Osteoblast (primary cell): ENCODE measurements at regions not wholly inside any gene's neighbourhood (a gene's known extent, or its start where the extent isn't known, plus 50 kb on each side); places are given as distances from the start of the nearest gene placed in this dataset.

ENCODE experiments used
- DNase-seq: peaks from one replicate; pipeline ENCODE4 v3.0.0; 2011; ENCODE audit warnings: low spot score, mixed read lengths; ENCODE audit not compliant: insufficient read length; ENCODE audit errors: missing footprints
- H2AFZ ChIP-seq: 2 replicates; pipeline ENCODE4 v1.6.0; 2011; ENCODE audit warnings: mild to moderate bottlenecking, low read length
- H3K27ac ChIP-seq: 2 replicates; pipeline ENCODE4 v1.5.1; 2011; ENCODE audit warnings: mild to moderate bottlenecking, low read depth, low read length, moderate library complexity
- H3K27me3 ChIP-seq: 2 replicates; pipeline ENCODE4 v1.6.0; 2012; ENCODE audit warnings: mild to moderate bottlenecking, control low read depth, inconsistent platforms, low read length, moderate library complexity; ENCODE audit not compliant: insufficient read depth
- H3K36me3 ChIP-seq: 2 replicates; pipeline ENCODE4 v1.5.1; 2011; ENCODE audit warnings: mild to moderate bottlenecking, low read length, control low read depth, moderate library complexity; ENCODE audit not compliant: insufficient read depth
- H3K4me1 ChIP-seq: 2 replicates; pipeline ENCODE4 v1.5.1; 2011; ENCODE audit warnings: mild to moderate bottlenecking, low read length, control low read depth, moderate library complexity; ENCODE audit not compliant: insufficient read depth
- H3K4me2 ChIP-seq: 2 replicates; pipeline ENCODE4 v1.6.0; 2011; ENCODE audit warnings: mild to moderate bottlenecking, low read length; ENCODE audit not compliant: insufficient read depth
- H3K4me3 ChIP-seq: fragments of 200-600 bp; sonication (generic); 3 replicates; pipeline ENCODE4 v1.5.1; 2012; ENCODE audit warnings: mild to moderate bottlenecking, low read length, inconsistent platforms; ENCODE audit not compliant: insufficient read depth
- H3K79me2 ChIP-seq: 2 replicates; pipeline ENCODE4 v1.6.0; 2012; ENCODE audit warnings: mild to moderate bottlenecking, low read length, control low read depth, inconsistent platforms; ENCODE audit not compliant: insufficient read depth
- H3K9me3 ChIP-seq: 2 replicates; pipeline ENCODE4 v1.5.1; 2011; ENCODE audit warnings: low read depth, low read length, control low read depth
- H4K20me1 ChIP-seq: 2 replicates; pipeline ENCODE4 v1.6.0; 2012; ENCODE audit warnings: mild to moderate bottlenecking, low read length, control low read depth; ENCODE audit not compliant: insufficient read depth
- TF ChIP-seq, protein P1 (sequence below): IDR thresholded peaks from 2 replicates; pipeline ENCODE4 v1.5.1; 2011; ENCODE audit warnings: mild to moderate bottlenecking, low read depth, low read length, moderate library complexity; ENCODE audit errors: extremely low read depth

DNA sequence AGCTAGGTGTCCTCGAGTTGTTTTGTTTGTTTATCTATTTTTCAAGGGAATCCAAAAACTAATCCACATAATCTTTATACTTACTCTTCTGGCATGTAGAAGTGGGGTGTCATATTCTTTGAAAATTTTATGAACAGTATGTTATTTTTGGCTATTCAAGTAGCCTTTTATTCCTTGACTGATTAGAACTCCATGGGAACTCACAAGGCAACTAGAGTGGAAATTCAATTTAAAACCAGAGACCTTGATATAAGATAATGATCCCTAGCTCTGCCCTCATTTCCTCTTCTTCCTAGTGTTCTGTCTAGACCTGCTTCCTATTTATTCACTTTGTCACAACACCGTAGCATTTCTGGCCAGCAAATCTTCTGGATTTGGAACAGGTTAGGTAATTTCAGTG is 1123.7 kb upstream of the C9orf72 start:
- Histone ChIP-seq H4K20me1 (no peaks in the 10 kb centered on the region), H3K4me2 (no peak overlapping the region), H3K79me2 (no peaks in the 10 kb centered on the region), H3K36me3 (no peaks in the 10 kb centered on the region), H3K9me3 (no peaks in the 10 kb centered on the region), H3K27me3 (no peaks in the 10 kb centered on the region), H2AFZ (no peak overlapping the region), H3K27ac (no peak overlapping the region), H3K4me1 (no peaks in the 10 kb centered on the region), H3K4me3 (no peak overlapping the region)
- no peak for DNase-seq
- TF ChIP-seq, protein P1, sequence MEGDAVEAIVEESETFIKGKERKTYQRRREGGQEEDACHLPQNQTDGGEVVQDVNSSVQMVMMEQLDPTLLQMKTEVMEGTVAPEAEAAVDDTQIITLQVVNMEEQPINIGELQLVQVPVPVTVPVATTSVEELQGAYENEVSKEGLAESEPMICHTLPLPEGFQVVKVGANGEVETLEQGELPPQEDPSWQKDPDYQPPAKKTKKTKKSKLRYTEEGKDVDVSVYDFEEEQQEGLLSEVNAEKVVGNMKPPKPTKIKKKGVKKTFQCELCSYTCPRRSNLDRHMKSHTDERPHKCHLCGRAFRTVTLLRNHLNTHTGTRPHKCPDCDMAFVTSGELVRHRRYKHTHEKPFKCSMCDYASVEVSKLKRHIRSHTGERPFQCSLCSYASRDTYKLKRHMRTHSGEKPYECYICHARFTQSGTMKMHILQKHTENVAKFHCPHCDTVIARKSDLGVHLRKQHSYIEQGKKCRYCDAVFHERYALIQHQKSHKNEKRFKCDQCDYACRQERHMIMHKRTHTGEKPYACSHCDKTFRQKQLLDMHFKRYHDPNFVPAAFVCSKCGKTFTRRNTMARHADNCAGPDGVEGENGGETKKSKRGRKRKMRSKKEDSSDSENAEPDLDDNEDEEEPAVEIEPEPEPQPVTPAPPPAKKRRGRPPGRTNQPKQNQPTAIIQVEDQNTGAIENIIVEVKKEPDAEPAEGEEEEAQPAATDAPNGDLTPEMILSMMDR: no peak

DNA sequence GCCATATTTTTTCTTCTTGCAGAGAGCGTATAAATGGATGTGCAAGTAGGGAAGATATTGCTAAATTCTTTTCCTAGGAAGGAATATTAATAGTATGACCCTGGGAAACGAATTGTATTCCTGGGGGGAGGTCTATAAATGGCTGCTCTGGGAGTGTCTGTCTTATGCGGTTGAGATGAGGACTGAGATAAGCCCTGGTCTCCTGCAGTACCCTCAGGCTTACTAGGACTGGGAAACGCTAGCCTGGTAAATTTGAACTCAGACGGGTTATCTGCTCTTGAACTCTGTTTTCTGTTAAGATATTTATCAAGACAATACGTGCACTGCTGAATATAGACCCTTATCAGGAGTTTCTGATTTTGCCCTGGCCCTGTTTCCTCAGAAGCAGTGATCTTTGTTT is 1126.4 kb upstream of the C9orf72 start:
- no peak overlapping the region for H3K4me3 ChIP-seq
- TF ChIP-seq, protein P1: no peak
- no peaks in the 10 kb centered on the region for H3K4me1 ChIP-seq
- no peaks in the 10 kb centered on the region for H3K79me2 ChIP-seq
- no peaks in the 10 kb centered on the region for H3K9me3 ChIP-seq
- H3K27me3 ChIP-seq: no peaks in the 10 kb centered on the region
- H3K4me2 ChIP-seq: no peak overlapping the region
- no peaks in the 10 kb centered on the region for H4K20me1 ChIP-seq
- DNase-seq: no peak
- no peaks in the 10 kb centered on the region for H3K36me3 ChIP-seq
- H3K27ac ChIP-seq: no peak overlapping the region
- no peak overlapping the region for H2AFZ ChIP-seq

DNA sequence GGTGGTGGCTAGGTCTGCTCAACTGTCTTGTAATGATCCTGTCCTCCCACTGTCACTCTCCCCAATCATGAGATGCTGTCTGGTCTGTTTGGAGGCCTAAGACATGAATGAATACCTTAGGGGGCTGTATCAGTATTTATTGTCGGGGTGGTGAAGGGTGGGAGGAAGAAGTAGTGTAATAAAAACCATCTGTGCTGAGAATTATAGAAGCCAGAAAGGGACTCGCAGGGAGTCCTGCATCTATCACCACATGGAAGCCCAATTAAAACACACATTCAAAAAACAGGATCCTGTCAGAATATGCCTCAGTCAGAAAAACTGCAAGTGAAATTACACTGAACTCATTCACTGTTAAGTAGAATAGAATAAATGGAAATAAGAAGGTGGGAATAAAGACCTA is 1134.3 kb upstream of the C9orf72 start:
- Histone ChIP-seq H3K27me3 (no peaks in the 10 kb centered on the region), H3K27ac (no peak overlapping the region), H2AFZ (no peak overlapping the region), H3K36me3 (no peaks in the 10 kb centered on the region), H3K4me1 (no peaks in the 10 kb centered on the region), H3K79me2 (no peaks in the 10 kb centered on the region), H3K4me3 (no peak overlapping the region), H4K20me1 (no peaks in the 10 kb centered on the region), H3K9me3 (no peaks in the 10 kb centered on the region), H3K4me2 (no peak overlapping the region)
- no peak for DNase-seq
- TF ChIP-seq, protein P1: no peak

DNA sequence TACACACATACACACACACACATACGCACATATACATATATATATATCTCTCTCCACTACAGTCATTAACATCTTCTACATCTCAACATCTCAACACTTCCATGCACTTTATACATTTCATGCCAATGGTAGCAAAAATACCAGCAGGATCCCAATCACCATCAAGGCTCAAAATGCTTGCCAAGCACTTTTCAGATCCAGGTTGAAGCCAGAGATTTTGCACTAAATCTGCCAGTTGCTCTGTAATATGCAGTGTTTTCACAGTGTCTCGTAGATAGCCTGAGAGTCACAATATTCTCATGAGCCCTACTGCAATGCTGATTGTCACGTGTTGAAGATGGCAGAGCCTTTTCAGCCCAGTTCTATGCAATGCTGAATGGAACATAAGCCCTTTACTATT is 1140.9 kb upstream of the C9orf72 start:
- TF ChIP-seq, protein P1: no peak
- H2AFZ ChIP-seq: no peak overlapping the region
- H3K27me3 ChIP-seq: no peaks in the 10 kb centered on the region
- no peaks in the 10 kb centered on the region for H3K4me1 ChIP-seq
- no peak overlapping the region for H3K4me2 ChIP-seq
- H3K79me2 ChIP-seq: no peaks in the 10 kb centered on the region
- no peak overlapping the region for H3K27ac ChIP-seq
- no peak overlapping the region for H3K4me3 ChIP-seq
- H4K20me1 ChIP-seq: no peaks in the 10 kb centered on the region
- H3K9me3 ChIP-seq: no peaks in the 10 kb centered on the region
- H3K36me3 ChIP-seq: no peaks in the 10 kb centered on the region
- DNase-seq: no peak
